ENCODE measurements at regions not wholly inside any gene's neighbourhood (a gene's known extent, or its start where the extent isn't known, plus 50 kb on each side); places are given as distances from the start of the nearest gene placed in this dataset.

DNA sequence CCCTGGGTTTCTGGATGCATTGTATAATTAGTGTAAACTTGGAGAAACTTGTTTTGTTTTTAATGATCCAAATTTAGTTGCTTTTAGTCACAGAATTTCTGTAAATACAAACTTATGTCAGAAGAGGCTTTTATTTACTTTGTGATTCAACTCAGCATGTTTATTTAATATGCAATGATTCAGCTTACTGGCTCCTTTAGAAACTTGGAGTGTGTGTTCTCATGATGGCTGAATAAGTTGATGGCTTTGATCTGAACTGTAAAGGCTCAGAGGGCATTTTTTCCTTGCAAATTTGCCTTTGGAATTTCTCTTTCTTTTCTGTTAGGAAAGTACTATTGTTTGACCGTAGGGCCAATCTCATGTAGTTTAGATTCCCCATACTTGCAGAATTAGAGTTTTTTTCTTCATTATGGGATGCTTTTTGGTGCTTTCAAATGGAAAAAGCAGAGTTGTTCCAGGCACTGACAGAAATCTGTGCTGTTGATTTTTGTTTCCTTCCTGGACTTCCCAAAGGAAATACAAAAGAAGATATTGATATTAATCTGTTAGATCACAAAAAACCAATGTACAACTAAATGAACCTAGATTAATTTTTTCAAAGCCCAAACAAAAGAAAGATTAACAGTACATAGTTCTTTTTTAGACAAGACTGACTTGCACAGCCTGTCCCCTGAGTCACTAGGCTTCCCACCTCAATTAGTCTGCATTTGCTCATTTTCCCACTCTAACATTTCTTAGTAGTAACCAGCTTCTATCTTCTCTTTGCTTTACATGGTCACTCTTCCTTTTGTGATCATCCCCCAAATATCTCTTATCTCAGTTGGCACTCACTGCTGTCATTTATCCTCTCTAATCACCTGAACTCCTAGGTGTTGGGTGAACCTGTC, 96.8 kb upstream of the AGR3 start:
- no peak for DNase-seq (ENCODE audit: low read depth)

- DNase-seq (ENCODE audit: low read depth) = no peak
Observed at GRCh38 chr7:16980539-16980938, 98.8 kb upstream of the AGR3 start.

GRCh38 chr7:16982640-16983350, 101.0 kb upstream of the AGR3 start:
- DNase-seq (ENCODE audit: low read depth) = no peak

DNA sequence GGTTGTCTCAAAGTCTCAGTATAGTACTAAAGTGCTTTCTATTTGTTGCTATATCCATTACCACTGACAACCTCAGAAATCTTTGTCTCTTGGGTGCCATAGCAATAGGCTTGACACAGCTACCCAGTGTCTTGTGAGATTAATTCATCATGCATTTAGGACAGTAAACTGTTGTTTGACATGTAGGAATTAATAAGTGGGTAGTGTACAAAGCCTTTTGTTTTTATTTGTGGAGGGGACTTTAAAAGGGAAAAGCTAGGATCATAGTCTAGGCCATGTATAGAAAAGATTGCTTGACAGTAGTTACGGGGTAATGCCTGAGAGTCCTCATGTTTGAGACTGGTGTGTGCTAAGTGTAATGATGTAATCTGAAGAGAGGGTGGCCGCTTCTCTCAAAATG, 102.6 kb upstream of the AGR3 start:
- DNase-seq (ENCODE audit: low read depth) = no peak

DNA sequence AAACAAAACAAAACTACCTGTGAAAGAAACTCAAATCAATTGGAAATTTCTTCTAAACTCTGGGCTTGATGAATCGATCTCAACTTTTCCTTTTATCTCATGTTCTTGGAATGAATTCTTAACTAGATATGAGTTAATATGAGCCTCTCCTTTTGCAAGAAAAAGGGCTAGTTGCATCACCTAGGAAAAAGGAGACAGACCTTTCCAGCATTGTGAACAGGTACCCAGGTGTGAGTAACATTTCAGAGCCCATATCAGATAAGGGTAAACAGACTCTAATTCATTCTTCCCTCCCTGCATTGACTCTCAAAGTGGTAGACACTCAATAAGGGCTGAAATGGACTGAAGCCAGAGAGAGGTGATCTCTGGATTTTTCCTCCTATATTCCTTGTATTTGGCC, 103.8 kb upstream of the AGR3 start:
- no peak for DNase-seq (ENCODE audit: low read depth)

DNA sequence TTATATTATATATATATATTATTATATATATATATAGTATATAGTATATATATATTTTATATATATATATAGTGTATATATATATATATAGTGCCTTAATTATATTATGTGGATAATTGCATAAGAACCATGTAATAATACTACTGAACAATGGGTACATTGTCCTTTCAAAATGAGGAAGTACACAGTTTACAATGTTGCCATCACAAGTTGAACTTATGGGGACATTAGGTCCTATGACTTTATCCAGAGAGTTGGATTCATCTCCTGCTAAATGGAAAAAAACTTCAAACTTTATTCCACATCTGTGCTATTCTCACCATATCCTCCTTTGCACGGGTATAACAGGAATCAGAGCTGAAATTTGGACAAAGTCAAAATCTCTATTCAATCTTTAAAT, 105.0 kb upstream of the AGR3 start:
- DNase-seq (ENCODE audit: low read depth) = no peak

- DNase-seq (ENCODE audit: low read depth) = no peak
Observed at GRCh38 chr7:16989811-16990413, 108.1 kb upstream of the AGR3 start.

- no peak for DNase-seq (ENCODE audit: low read depth)
Observed at GRCh38 chr7:16991551-16991950, 109.8 kb upstream of the AGR3 start.

- DNase-seq (ENCODE audit: low read depth) = no peak
Observed at GRCh38 chr7:16993543-16993942, 111.8 kb upstream of the AGR3 start.

GRCh38 chr7:16998481-16999051, 116.8 kb upstream of the AGR3 start:
- no peak for DNase-seq (ENCODE audit: low read depth)

DNA sequence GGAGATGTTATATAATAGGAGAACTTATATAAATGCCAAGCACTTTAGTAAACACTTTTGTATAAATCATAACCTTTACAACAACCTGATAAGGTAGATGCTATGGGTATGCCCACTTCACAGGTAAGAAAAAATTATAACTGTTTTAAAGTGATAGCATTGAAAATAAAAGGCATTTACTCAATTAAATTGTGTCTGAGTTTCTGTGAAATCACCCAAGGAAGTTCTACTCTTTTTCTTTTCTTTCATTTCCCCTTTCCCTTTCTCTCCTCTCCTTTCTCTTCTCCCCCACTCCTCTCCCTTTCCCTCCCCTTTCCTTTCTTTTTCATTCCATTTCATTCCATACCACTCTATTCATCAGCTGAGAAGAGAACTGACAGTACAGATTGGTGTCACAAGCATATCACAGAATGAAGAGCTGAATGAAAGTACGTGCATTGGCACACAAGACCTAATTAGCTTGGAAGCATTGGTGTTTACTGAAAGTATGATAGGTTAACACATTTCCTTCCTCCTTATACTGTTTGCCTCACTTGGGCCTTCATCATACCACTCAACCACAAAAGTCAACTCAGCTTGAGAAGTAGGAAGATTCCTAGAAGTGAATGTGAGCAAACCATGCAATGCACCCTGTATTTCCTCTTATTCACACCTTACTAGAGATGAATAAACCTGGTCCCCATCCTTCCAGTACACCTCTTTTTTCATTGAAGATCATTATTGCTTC, 117.9 kb upstream of the AGR3 start:
- DNase-seq (ENCODE audit: low read depth) = no peak

DNA sequence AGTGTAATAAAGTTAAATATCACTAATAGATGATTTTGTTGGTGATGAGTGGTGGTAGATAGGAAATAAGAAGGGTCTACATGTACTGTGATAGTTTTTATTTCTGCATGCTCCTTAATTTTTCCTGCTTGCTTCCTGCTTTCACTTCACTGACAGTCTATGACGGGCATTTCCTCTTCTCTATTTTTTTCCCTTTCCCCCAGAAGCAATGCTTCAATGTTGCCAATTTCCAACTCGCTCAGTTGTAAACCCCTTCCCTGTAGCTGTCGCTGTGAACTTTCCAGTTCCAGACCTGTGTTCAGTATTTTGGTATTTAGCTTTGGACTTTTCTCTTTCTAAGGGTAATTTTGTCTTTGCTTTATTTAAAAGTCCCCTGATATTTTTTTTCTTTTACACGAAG, 123.5 kb upstream of the AGR3 start:
- no peak for DNase-seq (ENCODE audit: low read depth)

- no peak for DNase-seq (ENCODE audit: low read depth)
Observed at GRCh38 chr7:17007841-17008240, 126.1 kb upstream of the AGR3 start.

GRCh38 chr7:17009007-17009719, 127.4 kb upstream of the AGR3 start:
- DNase-seq (ENCODE audit: low read depth) = no peak

DNA sequence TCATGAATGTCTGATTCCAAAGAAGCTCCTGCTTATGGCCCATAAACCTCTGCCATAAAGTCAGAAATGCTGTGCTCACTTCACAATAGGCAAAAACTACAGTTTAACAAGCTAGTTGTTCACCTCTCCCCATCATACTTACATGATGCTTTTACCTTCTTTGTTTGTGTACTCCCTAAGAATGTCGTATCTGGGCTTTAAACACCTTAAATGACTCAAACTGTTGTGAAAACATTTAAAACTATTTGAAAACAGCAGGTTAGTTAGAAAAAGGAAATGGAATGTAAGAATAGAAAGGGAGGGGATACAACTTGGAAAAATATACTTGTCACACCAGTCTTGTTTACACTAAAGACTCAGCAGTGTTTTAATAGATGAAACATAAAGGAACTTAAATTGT, 128.2 kb upstream of the AGR3 start:
- no peak for DNase-seq (ENCODE audit: low read depth)

- no peak for DNase-seq (ENCODE audit: low read depth)
Observed at GRCh38 chr7:17010637-17011300, 129.0 kb upstream of the AGR3 start.

- no peak for DNase-seq (ENCODE audit: low read depth)
Observed at GRCh38 chr7:17013204-17013603, 131.4 kb upstream of the AGR3 start.

DNA sequence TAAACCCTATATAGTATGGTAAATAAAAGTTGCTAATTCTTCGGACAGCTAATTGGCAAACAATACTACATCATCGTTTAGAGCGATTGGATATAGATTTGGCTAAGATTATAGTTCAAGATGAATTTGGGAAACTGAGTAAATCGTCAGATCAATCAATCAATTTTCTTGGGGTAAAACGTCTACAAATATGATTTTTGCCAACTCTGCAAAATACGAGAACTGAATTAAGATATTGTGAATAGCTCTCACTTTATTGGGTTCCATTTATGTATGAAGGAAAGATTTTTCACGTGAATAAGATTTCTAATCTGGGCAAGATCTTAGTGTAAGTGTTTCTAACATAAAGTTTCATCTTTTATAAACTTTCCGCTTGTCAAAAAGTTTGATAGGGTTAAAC, 132.9 kb upstream of the AGR3 start:
- no peak for DNase-seq (ENCODE audit: low read depth)

DNA sequence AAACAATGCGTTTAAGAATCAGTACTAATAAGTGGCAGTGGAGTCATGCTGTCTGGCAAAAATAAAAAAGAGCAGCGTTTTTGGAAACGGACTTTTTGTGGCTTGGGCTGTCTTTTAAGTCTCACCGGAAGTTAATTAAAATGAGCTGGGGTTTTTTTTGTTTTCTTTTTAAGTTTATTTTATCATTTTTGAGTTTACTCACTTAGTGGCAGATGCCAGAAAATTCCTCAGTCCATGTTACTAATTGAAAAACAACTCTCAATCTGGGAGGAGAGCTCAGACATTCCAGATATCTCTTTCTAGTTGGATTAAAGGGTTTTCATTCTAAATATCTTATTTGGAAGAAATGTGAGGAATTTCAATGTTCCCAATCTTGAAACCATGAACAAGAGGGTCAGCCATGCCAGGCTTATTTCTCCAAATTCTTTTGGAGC, 133.8 kb upstream of the AGR3 start:
- no peak for DNase-seq (ENCODE audit: low read depth)

- DNase-seq (ENCODE audit: low read depth) = no peak
Observed at GRCh38 chr7:17016402-17017010, 134.7 kb upstream of the AGR3 start.

Measured in stimulated activated CD8-positive, alpha-beta memory T cell treated with anti-CD3 and anti-CD28 coated beads, Interleukin-15, amount 100 ng/mL, for 1 hour (primary cell).